Activated CD8-positive, alpha-beta memory T cell treated with anti-CD3 and anti-CD28 coated beads, Interleukin-2, amount 50 U/mL, for 1 hour (primary cell): ENCODE measurements at regions not wholly inside any gene's neighbourhood (a gene's known extent, or its start where the extent isn't known, plus 50 kb on each side); places are given as distances from the start of the nearest gene placed in this dataset.

Experiments
- DNase-seq: peaks from one replicate; pipeline ENCODE4 v3.0.0-alpha.2; 2020; ENCODE audit errors: extremely low read depth

- no peak for DNase-seq
These were observed 302.7 kb upstream of the TNP1 start for GRCh38 chr2:217162533-217162932.

DNA sequence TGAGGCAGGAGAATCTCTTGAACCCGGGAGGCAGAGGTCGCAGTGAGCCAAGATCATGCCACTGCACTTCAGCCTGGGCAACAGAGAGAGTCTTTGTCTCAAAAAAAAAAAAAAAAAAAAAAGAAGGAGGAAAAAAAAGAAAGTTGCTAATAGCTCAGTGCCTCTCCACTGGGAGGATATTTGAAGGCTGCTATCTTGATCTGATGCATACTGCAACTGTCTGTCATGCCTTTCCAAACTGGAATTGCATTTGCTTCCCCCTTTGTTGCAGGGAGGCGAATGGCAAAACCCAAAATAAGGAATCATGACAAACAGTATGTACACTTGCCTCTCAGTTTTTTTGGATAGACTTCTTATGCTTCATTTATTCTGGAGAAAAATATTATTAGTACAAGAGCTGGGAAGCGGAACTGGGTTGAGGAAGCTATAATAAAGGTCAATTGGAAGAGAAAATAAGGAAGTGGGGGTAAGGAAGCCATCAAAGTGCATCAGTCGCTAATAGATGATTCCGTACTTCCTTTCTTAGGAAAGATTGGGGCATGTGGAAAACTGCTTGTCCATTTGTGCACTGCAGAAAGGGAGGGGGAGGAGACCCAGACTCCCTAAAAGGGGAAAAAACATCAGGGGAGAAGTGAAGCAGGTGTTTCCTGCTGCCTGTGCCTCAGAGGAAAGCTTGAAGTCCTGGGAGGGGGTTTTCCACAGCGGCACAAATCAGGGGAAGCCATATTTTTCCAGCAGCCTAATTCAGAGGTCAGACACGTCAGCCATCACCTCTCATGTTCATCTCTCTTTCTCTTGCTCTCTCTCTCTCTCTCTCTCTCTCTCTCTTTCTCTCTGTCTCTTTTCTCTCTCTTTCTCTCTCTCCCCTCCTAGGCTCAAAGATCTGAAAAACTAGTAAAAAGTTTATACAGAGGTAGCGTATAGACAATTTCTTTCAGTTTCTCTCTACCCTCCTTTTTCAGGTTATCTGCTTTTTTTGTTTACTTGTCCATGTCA lies 301.4 kb upstream of the TNP1 start:
- DNase-seq: no peak

DNA sequence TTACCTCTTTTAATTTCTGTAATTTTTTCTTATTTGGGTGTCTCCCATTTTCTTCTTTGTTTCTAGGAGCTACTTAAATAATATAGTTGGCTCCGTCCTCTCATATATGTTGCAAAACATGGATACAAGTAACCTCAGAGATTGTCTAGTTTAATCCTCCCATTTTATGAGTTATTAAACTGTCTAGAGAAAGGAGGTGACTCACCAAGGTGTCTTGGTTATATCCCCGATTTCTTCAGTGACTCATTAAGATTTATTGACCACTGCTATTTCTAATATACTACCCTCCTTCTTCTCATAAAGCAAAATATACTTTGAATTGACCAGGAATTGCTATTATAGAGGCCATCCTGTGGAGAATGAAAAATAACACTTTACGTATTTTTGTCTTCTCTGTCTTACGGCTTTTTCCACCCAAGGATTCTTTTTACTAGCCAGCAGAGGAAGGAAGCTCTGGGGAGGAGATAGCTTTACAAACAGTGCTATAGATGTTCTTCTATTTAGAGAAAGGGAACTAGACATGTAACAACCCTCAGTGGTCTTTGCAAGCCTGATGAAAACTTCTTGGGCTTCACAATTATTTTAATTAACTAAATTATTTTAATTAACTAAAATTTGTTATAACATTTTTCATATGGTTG lies 300.4 kb upstream of the TNP1 start:
- DNase-seq: no peak

DNA sequence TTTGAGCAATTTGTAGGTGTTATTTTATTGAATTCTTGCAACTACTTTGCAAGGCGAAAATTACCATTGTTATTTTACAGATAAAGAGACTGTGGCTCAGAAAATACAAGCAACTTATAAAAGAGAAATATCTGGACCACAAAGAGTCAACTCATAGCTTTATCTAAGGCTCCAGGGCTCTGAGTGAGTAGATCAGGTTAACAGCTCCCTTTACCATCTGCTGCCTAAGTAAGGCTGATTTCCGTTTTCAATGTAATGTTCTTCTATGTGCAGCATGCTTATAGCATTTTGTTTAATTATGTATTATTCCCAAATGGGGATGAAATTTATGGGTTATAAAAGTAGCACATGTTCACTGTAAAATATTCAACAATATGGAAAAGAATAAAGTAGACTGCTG lies 299.1 kb upstream of the TNP1 start:
- no peak for DNase-seq

- DNase-seq: no peak
These were observed 297.7 kb upstream of the TNP1 start for GRCh38 chr2:217157581-217157980.

GRCh38 chr2:217156801-217157200 lies 296.9 kb upstream of the TNP1 start:
- no peak for DNase-seq

- no peak for DNase-seq
These were observed 295.1 kb upstream of the TNP1 start for GRCh38 chr2:217154923-217155322.

- DNase-seq: no peak
These were observed 293.6 kb upstream of the TNP1 start for GRCh38 chr2:217153510-217153909.

DNA sequence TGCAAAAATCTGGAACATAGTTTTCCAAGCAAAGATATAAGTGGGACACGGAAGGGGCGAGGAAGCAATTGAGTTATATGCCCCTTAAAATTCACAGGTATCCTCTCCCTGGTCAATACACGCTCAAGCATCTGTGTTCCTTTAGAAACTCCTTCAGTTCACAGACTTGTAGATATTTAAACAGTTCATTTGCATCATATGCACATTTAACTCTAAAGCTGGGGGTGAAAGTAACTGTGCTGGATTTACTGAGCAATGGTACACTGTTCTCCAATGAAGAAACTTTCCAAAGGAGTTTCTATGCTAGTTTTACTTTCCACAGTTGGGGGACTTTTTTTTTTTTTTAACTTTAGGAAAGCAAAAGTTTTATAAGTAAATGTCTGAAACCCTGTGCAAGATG lies 293.0 kb upstream of the TNP1 start:
- no peak for DNase-seq

DNA sequence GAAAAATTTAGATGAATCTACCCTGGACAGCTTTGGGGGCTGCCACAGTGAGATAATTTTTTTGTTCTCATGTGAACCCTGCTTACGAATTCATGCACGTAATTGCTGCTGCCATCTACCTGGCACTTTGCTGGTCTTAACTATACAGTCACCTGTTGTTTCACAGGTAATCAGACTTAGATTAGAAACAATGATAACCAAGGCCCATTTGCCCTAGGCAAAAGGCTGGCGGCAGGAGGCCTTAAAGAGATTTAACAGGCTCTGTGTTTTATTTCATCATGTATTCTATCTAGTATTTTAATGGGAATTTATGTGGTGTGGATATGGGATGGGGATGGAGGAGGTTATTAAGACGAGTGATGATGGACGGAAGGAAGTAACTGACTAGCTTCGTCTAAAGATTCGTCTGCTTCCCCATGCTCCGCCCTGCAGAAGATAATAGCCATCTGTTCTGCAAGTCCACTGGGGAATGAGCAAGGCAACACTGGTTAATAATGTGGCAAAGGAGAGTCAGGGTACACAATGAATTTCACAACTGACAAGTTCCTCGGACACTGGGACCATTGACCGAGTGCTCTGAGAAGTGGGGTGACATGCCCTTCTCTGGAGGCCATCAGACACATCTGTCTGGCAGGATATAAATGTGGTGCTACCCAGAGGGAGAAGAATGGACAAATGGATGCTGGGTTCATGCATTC lies 291.8 kb upstream of the TNP1 start:
- DNase-seq: no peak

GRCh38 chr2:217150236-217150635 lies 290.4 kb upstream of the TNP1 start:
- no peak for DNase-seq

DNA sequence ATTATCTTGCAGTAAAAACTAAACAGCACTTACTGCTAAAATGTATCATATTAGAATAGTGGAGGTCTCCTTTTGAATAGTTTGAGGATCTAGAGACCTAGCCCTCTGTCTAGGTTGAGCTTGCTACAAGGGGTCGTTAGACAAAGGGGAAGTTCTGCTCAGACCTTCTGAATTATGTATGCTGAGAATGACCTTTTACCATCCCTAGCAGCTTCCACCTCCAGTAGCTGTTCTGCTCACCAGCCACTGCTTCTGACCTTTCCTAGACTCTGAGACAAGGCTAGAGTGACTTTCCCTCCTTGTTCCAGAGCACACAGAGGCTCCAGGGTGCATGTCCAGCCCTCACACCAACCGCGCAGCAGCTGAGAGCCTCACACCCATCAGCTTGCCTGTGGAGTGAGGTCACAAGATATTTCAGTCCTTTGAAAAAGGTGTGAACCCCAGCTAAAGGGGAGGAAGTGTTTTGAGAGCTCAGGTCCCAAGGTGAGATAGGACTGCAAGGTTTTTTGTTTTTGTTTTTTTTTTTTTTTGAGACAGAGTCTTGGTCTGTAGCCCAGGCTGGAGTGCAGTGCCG lies 289.3 kb upstream of the TNP1 start:
- DNase-seq: no peak

DNA sequence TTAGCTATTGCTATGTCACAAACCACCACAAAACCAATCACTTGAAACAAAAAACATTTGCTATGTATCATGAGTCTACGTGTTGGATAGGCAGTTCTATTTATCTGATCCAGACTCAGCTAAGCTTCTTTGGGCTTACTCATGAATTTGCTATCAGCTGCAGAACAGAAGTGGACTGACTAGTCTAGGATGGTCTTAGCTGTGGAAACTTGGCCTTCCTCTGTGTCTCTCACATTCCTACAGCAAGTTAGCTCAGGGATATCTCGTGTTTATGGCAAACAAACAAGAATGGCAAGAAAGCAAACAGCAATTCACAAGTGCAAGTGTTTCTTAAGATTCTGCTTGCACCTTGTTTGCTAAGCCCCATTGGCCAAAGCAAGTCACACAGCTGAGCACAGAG lies 288.0 kb upstream of the TNP1 start:
- DNase-seq: no peak

DNA sequence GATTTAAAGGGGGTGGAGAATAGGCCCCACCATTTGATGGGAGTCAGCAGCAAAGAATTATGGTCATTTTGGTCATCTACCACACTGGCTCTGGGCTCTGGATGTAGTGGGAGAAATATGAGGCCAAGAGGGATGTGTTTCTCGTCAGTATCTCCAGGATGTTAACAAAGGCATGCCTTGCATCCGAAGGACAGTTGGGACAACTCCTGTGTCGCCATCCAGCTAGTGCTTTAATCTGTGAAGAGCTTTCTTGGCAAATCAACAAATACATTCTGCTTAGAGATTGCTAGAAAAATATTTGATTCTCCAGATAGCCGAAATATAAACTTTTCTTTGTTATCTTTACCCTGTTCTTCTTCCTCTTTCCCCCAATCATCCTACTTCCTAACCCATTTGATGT lies 287.1 kb upstream of the TNP1 start:
- no peak for DNase-seq

GRCh38 chr2:217142649-217143266 lies 282.9 kb upstream of the TNP1 start:
- no peak for DNase-seq

DNA sequence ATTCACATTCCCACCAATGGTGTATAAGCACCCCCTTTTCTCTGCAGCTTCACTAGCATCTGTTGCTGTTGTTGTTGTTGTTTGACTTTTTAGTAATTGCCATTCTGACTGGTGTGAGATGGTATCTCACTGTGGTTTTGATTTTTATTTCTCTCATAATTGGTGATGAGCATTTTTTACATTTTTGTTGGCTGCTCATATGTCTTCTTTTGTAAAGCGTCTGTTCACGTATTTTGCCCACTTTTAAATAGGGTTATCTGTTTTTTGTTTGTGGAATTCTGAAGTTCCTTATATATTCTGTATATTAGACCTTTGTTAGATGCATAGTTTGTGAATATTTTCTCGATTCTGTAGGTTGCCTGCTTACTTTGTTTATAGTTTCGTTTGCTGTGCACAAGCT lies 278.4 kb upstream of the TNP1 start:
- no peak for DNase-seq

DNA sequence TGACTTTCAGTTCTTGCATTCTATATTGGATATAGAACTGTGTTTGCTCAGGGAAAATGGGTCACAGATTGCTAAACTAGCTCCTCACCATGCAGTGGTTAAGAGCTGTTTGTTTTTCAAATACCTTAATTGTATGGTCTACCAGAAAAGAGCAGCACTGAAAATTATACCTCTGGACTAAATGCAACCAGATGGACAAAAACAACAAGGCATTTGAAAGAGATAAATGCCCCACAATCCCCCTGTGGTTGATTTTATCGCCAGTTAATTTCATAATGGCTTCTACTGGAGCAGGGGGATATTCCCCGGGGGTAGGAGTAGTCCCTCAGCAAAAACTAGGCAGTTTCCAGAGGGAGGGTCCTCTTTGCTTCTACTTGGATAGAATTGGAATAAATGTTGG lies 267.9 kb upstream of the TNP1 start:
- no peak for DNase-seq

- DNase-seq: no peak
These were observed 265.1 kb upstream of the TNP1 start for GRCh38 chr2:217125014-217125413.

DNA sequence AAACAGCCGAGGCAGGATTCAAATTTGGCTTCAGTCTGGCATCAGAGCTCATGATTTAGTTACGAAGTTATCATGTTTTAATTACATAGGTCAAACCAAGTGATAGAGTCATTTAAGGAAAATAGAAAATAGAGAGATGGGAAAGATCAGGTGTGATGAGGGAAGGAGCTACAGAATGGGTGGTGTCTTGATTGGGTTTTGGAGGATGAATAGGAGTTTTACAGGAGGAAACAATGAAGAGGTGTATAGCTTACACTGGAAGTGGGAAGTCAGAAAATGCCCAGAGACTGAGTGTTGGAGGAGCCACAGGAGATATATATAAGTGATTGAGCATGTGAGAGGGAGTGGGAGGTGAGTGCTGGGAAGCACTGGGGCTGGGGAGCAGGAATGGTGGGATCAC lies 264.2 kb upstream of the TNP1 start:
- DNase-seq: no peak

DNA sequence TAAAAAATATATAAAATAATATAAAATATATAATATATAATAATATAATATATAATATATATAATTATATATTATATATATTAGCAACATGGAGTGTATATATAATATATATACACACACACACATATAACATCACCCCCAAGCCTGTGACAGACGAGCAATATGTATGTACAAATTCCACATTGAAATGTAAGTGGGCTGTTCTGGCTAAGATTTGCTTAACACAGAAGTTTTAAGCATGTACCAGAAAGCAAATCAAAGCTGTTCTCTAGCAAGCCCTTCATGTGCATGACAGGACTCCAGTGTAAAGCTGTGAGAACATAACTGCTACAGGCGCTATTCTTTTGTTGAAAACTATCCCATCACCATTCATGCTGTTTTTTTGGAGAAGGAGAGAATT lies 261.7 kb upstream of the TNP1 start:
- DNase-seq: no peak

DNA sequence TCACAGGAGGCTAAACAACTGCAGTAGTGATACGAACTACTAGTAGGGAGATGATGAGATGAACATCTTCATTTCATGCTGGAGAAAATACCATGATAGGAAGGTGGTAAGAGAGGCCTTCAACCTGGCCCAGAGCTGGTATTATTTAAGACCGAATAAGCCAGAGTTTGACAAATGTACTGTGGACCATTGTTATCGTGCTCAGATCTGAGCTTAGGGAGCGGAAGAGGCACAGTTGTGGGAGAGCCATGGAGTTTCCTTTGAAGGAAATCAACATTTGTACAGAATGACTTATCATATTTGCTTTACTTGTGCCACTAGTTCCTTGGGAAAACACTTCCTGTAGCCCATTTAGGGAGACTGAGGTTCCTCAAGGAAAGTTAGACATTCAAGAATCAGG lies 260.6 kb upstream of the TNP1 start:
- no peak for DNase-seq
